OCI-LY7 (cell line): ENCODE measurements at regions not wholly inside any gene's neighbourhood (a gene's known extent, or its start where the extent isn't known, plus 50 kb on each side); places are given as distances from the start of the nearest gene placed in this dataset.
A peak's percentile ranks its signal among the peaks of the same experiment; 100 is the strongest.

Experiments
- BruUV-seq: library from RNA; stranded (reverse); fragments of 400-500 nt; replicated peaks from 2 replicates; lab custom pipeline; 2021; lab: Mats Ljungman, UMichigan
- CTCF ChIA-PET: fragments of 300-600 bp; sonication (Branson Sonifier 250); formaldehyde crosslinking; loops from one replicate; lab custom pipeline; 2022; ENCODE audit warnings: antibody characterized with exemption; ENCODE audit not compliant: unreplicated experiment; lab: Charles Lee
- POLR2A ChIA-PET: fragments of 300-600 bp; sonication (Branson Sonifier 250); formaldehyde crosslinking; loops from one replicate; lab custom pipeline; 2022; ENCODE audit warnings: antibody characterized with exemption; lab: Charles Lee
- DNase-seq: peaks from one replicate; pipeline ENCODE4 v3.0.0-alpha.2; 2015; ENCODE audit warnings: low spot score
- H2AFZ ChIP-seq: fragments of 200-600 bp; sonication (generic), shearing (Covaris generic); 2 replicates; pipeline ENCODE4 v1.6.1; 2014; ENCODE audit warnings: mild to moderate bottlenecking, antibody characterized with exemption, low read length, moderate library complexity
- H3K27ac ChIP-seq: fragments of 200-600 bp; sonication (generic); 2 replicates; pipeline ENCODE4 v1.5.1; 2014; ENCODE audit warnings: mixed run types, low read depth, mild to moderate bottlenecking, moderate library complexity, low read length, inconsistent platforms; ENCODE audit not compliant: poor library complexity, severe bottlenecking
- H3K36me3 ChIP-seq: fragments of 200-600 bp; sonication (generic); 2 replicates; pipeline ENCODE4 v1.6.1; 2014; ENCODE audit warnings: mild to moderate bottlenecking, antibody characterized with exemption, low read length, moderate library complexity, mixed read lengths; ENCODE audit not compliant: insufficient read depth
- H3K4me1 ChIP-seq: fragments of 200-600 bp; sonication (generic); 2 replicates; pipeline ENCODE4 v1.5.1; 2014; ENCODE audit warnings: mild to moderate bottlenecking, low read length; ENCODE audit not compliant: insufficient read depth, poor library complexity, severe bottlenecking
- H3K4me2 ChIP-seq: fragments of 200-600 bp; sonication (generic); 2 replicates; pipeline ENCODE4 v1.6.1; 2014; ENCODE audit warnings: mild to moderate bottlenecking, low read length
- H3K4me3 ChIP-seq: fragments of 200-600 bp; sonication (generic); 2 replicates; pipeline ENCODE4 v1.5.1; 2014; ENCODE audit warnings: mild to moderate bottlenecking, low read depth, low read length; ENCODE audit not compliant: poor library complexity, severe bottlenecking
- H3K79me2 ChIP-seq: fragments of 200-600 bp; sonication (generic); 2 replicates; pipeline ENCODE4 v1.6.1; 2016; ENCODE audit warnings: low read depth, mild to moderate bottlenecking, low read length, moderate library complexity, mixed read lengths; ENCODE audit not compliant: insufficient read depth
- H3K9me2 ChIP-seq: fragments of 200-600 bp; sonication (generic); 2 replicates; pipeline ENCODE4 v1.6.1; 2016; ENCODE audit warnings: mild to moderate bottlenecking, low read length, mixed read lengths; ENCODE audit not compliant: insufficient read depth
- H3K9me3 ChIP-seq: fragments of 200-600 bp; sonication (generic); 2 replicates; pipeline ENCODE4 v1.6.1; 2014; ENCODE audit warnings: mild to moderate bottlenecking, mixed run types, low read length, mixed read lengths
- H4K20me1 ChIP-seq: fragments of 200-600 bp; sonication (generic); 2 replicates; pipeline ENCODE4 v1.6.1; 2014; ENCODE audit warnings: mild to moderate bottlenecking, antibody characterized with exemption, low read length, moderate library complexity, mixed read lengths; ENCODE audit not compliant: insufficient read depth
- CTCF ChIP-seq: fragments of 200-600 bp; sonication (generic); conservative IDR thresholded peaks from 2 replicates; pipeline ENCODE4 v1.5.1; 2014; ENCODE audit warnings: mild to moderate bottlenecking, antibody characterized with exemption, low read length, moderate library complexity, mixed read lengths
- EZH2phosphoT487 ChIP-seq: fragments of 200-600 bp; sonication (generic); IDR thresholded peaks from 2 replicates; pipeline ENCODE4 v1.6.1; 2018; ENCODE audit warnings: low read depth, borderline replicate concordance, mild to moderate bottlenecking, mixed run types, antibody characterized with exemption, low read length, moderate library complexity, mixed read lengths
- intact Hi-C: fragments of 100-400 bp; cut with micrococcal nuclease; formaldehyde crosslinking; loops from one replicate; pipeline ENCODE4 v1.10.0; 2022; ENCODE audit not compliant: unreplicated experiment

GRCh38 chr2:104923665-104924064 is 69.8 kb downstream of the POU3F3 start:
- H3K79me2 ChIP-seq, result no peaks in the 10 kb centered on the region
- H3K36me3 ChIP-seq, result no peaks in the 10 kb centered on the region
- no TSS peak for BruUV-seq
- H3K4me2 ChIP-seq, result no peak overlapping the region
- H3K27ac ChIP-seq, result no peak overlapping the region
- H3K4me3 ChIP-seq, result no peak overlapping the region
- POLR2A ChIA-PET, result interaction anchor here (0.6 to 1.9 kb wide), 12 partner anchors 8 to 114 kb away, joined by 3 to 7 read pairs (median 4); partner anchors contain the start of gene MRPS9
- no peak for TF ChIP-seq EZH2phosphoT487
- peak; percentile 60 for TF ChIP-seq CTCF
- no peaks in the 10 kb centered on the region for H3K9me2 ChIP-seq
- intact Hi-C loops, result loop anchor here (2.0 to 10.0 kb wide), 2 partner anchors 53 to 181 kb away; no protein-coding TSS in a partner anchor
- H3K9me3 ChIP-seq, result no peaks in the 10 kb centered on the region
- DNase-seq, result peak; percentile 10
- no peaks in the 10 kb centered on the region for H4K20me1 ChIP-seq
- H3K4me1 ChIP-seq, result no peaks in the 10 kb centered on the region
- H2AFZ ChIP-seq, result peak overlapping the region; percentile 14; the same call in 1 of the 2 replicates
- CTCF ChIA-PET, result interaction anchor here (0.5 to 2.0 kb wide), 4 partner anchors 15 to 53 kb away, joined by 3 to 9 read pairs (median 6); no protein-coding TSS in a partner anchor

GRCh38 chr2:104929663-104930062 is 75.7 kb downstream of the POU3F3 start:
- H3K9me3 ChIP-seq, result no peaks in the 10 kb centered on the region
- H3K4me2 ChIP-seq, result no peak overlapping the region
- 0 out of 2 replicates have a peak overlapping the region, but pooled peaks have one; percentile 36 for H2AFZ ChIP-seq
- intact Hi-C loops, result loop anchor here (10.0 kb wide), 1 partner anchor 175 kb away; no protein-coding TSS in a partner anchor
- no peak for TF ChIP-seq EZH2phosphoT487
- no peak for TF ChIP-seq CTCF
- H3K4me3 ChIP-seq, result no peak overlapping the region
- no TSS peak for BruUV-seq
- H3K36me3 ChIP-seq, result no peaks in the 10 kb centered on the region
- no peaks in the 10 kb centered on the region for H4K20me1 ChIP-seq
- H3K79me2 ChIP-seq, result no peaks in the 10 kb centered on the region
- no peak overlapping the region for H3K27ac ChIP-seq
- DNase-seq, result no peak
- H3K9me2 ChIP-seq, result no peaks in the 10 kb centered on the region
- CTCF ChIA-PET, result no interaction called here
- POLR2A ChIA-PET, result interaction anchor here (0.7 kb wide), 1 partner anchor 660 kb away, joined by 3 read pairs; no protein-coding TSS in a partner anchor
- H3K4me1 ChIP-seq, result no peaks in the 10 kb centered on the region

- Histone ChIP-seq H3K36me3 (no peaks in the 10 kb centered on the region), H3K27ac (no peak overlapping the region), H3K4me1 (no peaks in the 10 kb centered on the region), H2AFZ (no peak overlapping the region), H3K4me3 (no peak overlapping the region), H3K4me2 (no peak overlapping the region), H4K20me1 (no peaks in the 10 kb centered on the region), H3K9me2 (no peaks in the 10 kb centered on the region), H3K79me2 (no peaks in the 10 kb centered on the region), H3K9me3 (no peaks in the 10 kb centered on the region)
- TF ChIP-seq CTCF, result no peak
- no peak for TF ChIP-seq EZH2phosphoT487
- intact Hi-C loops, result no loop called here
- BruUV-seq, result no TSS peak
- POLR2A ChIA-PET, result interaction anchor here (0.5 to 0.8 kb wide), 3 partner anchors 7 to 1627 kb away, joined by 3 to 4 read pairs (median 3); no protein-coding TSS in a partner anchor
- CTCF ChIA-PET, result interaction anchor here (1.4 kb wide), 1 partner anchor 46 kb away, joined by 4 read pairs; no protein-coding TSS in a partner anchor
- no peak for DNase-seq
Measured at GRCh38 chr2:104930732-104931131, 76.8 kb downstream of the POU3F3 start.
